Ovary (tissue), 3 donors: ENCODE measurements at regions not wholly inside any gene's neighbourhood (a gene's known extent, or its start where the extent isn't known, plus 50 kb on each side); places are given as distances from the start of the nearest gene placed in this dataset.

Experiments used
- EP300 ChIP-seq: sonication (generic); formaldehyde crosslinking; IDR thresholded peaks from one replicate; pipeline ENCODE4 v1.6.1; 2017; ENCODE audit warnings: antibody characterized with exemption
- POLR2A ChIP-seq: fragments of 450-650 bp; IDR thresholded peaks from one replicate; pipeline ENCODE4 v1.6.1; 2017; ENCODE audit warnings: antibody characterized with exemption, mild to moderate bottlenecking, moderate library complexity
- TF ChIP-seq, protein P1 (sequence below), 3 donors: fragments of 450-650 bp in 2 of 3; fragments of 200-600 bp in 1 of 3; IDR thresholded peaks; one replicate each; pipeline versions ENCODE4 v1.5.1 to v1.8.0; 2016 to 2022; ENCODE audit warnings: antibody characterized with exemption in 3 of 3, mild to moderate bottlenecking in 1 of 3
- donor health status: DM: no; HTN: no; CAD: no.

DNA sequence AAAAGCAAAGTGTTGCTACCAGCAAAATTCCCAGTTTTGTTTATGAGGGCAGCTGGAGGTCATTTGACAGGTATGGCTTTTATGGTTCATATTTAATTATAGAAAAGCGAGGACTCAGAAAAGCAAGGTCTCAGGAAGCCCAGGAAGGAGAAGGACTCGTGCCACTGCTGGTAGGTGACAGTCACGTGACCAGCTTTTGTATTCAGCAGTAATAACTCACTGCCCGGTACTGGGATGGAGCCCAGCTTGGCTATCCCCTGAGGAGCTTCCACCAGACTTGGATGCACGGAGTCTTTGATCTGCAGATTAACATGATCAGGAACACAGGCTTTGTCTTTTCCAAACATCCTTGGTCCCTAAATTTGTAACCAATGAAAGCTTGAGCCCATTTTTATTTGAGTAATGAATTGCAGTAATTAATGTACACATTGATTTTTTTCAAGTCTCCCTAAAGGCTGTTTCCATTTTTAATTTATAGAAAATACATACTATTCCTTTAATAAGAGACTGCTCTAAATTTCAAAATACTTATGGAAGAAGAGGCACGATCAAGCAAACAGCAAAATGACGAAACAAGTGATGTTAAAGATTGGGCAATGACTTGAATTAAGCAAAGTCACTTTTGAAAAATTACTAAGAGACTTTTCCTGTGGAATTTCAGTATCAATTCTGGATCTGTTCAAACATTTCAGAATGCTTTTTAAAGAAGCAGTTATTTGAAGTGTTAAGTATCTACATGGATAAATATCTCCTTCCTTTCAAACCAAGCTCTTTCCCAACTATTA is 251.7 kb upstream of the HNRNPA3 start:
- TF ChIP-seq, protein P1, sequence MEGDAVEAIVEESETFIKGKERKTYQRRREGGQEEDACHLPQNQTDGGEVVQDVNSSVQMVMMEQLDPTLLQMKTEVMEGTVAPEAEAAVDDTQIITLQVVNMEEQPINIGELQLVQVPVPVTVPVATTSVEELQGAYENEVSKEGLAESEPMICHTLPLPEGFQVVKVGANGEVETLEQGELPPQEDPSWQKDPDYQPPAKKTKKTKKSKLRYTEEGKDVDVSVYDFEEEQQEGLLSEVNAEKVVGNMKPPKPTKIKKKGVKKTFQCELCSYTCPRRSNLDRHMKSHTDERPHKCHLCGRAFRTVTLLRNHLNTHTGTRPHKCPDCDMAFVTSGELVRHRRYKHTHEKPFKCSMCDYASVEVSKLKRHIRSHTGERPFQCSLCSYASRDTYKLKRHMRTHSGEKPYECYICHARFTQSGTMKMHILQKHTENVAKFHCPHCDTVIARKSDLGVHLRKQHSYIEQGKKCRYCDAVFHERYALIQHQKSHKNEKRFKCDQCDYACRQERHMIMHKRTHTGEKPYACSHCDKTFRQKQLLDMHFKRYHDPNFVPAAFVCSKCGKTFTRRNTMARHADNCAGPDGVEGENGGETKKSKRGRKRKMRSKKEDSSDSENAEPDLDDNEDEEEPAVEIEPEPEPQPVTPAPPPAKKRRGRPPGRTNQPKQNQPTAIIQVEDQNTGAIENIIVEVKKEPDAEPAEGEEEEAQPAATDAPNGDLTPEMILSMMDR (IDR thresholded peaks at IDR 0.05): no peak
- TF ChIP-seq POLR2A (no peak), EP300 (no peak)
